Upper lobe of left lung (tissue), 4 donors: ENCODE measurements at regions not wholly inside any gene's neighbourhood (a gene's known extent, or its start where the extent isn't known, plus 50 kb on each side); places are given as distances from the start of the nearest gene placed in this dataset.

Experiments used
- EP300 ChIP-seq, 4 donors: sonication (generic); formaldehyde crosslinking; IDR thresholded peaks; one replicate each; pipeline ENCODE4 v1.5.1; 2017; ENCODE audit warnings: antibody characterized with exemption in 4 of 4, control low read depth in 2 of 4
- POLR2A ChIP-seq, 4 donors: fragments of 450-650 bp; IDR thresholded peaks; one replicate each; pipeline ENCODE4 v1.5.1; 2016 to 2017; ENCODE audit warnings: antibody characterized with exemption in 4 of 4, mild to moderate bottlenecking in 2 of 4
- POLR2AphosphoS5 ChIP-seq, 2 donors: sonication (generic); formaldehyde crosslinking; IDR thresholded peaks; one replicate each; pipeline ENCODE4 v1.5.1; 2017; ENCODE audit warnings: antibody characterized with exemption in 2 of 2
- TF ChIP-seq, protein P1 (sequence below), 6 experiments: fragments of 450-650 bp in 4 of 6; fragments of 200-600 bp in 2 of 6; sonication (generic) in 2 of 6; IDR thresholded peaks; one replicate each; pipeline ENCODE4 v1.5.1; 2016 to 2019; ENCODE audit warnings: antibody characterized with exemption in 6 of 6

DNA sequence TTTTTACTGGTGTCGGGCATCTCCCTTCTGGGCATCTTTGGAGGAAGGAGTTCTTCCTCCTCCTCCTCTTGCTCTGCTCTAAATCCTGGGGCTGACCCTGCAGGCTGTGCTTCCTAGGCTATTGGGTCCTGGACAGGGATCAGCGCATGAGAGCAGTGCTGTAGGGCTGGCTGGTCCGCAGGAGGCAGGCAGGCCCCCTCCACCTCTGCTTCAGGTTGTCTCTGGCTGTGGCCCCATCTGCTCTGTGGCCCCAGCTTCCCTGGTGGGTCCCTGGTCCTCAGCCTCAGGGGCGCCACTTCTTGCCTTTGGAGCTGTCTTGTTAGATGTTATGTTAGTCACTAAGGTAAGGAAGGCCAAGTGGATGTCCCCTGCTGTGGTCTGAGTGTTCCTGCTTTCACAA, 237.3 kb upstream of the PITRM1 start:
- TF ChIP-seq, protein P1, sequence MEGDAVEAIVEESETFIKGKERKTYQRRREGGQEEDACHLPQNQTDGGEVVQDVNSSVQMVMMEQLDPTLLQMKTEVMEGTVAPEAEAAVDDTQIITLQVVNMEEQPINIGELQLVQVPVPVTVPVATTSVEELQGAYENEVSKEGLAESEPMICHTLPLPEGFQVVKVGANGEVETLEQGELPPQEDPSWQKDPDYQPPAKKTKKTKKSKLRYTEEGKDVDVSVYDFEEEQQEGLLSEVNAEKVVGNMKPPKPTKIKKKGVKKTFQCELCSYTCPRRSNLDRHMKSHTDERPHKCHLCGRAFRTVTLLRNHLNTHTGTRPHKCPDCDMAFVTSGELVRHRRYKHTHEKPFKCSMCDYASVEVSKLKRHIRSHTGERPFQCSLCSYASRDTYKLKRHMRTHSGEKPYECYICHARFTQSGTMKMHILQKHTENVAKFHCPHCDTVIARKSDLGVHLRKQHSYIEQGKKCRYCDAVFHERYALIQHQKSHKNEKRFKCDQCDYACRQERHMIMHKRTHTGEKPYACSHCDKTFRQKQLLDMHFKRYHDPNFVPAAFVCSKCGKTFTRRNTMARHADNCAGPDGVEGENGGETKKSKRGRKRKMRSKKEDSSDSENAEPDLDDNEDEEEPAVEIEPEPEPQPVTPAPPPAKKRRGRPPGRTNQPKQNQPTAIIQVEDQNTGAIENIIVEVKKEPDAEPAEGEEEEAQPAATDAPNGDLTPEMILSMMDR (IDR thresholded peaks at IDR 0.05) = no peak
- TF ChIP-seq POLR2A (IDR thresholded peaks at IDR 0.05) (no peak), POLR2AphosphoS5 (IDR thresholded peaks at IDR 0.05) (no peak), EP300 (IDR thresholded peaks at IDR 0.05) (no peak)
